WTC11 (cell line): ENCODE measurements at regions not wholly inside any gene's neighbourhood (a gene's known extent, or its start where the extent isn't known, plus 50 kb on each side); places are given as distances from the start of the nearest gene placed in this dataset.

ENCODE experiments used
- AFF4 ChIP-seq: sonication (generic); formaldehyde crosslinking; IDR thresholded peaks from 2 replicates; pipeline ENCODE4 v1.8.1; 2023; ENCODE audit warnings: mild to moderate bottlenecking, missing genetic modification reagents, borderline replicate concordance
- ARID4B ChIP-seq: sonication (generic); formaldehyde crosslinking; IDR thresholded peaks from 2 replicates; pipeline ENCODE4 v1.8.0; 2023; ENCODE audit warnings: missing genetic modification reagents, mild to moderate bottlenecking, borderline replicate concordance
- ATF3 ChIP-seq: sonication (generic); formaldehyde crosslinking; conservative IDR thresholded peaks from 2 replicates; pipeline ENCODE4 v1.8.1; 2022; ENCODE audit warnings: mild to moderate bottlenecking, missing genetic modification reagents
- CTCF ChIP-seq: fragments of 200-600 bp; IDR thresholded peaks from 2 replicates; pipeline ENCODE4 v1.8.0; 2022; ENCODE audit warnings: antibody characterized with exemption
- E2F1 ChIP-seq: sonication (generic); formaldehyde crosslinking; IDR thresholded peaks from 2 replicates; pipeline ENCODE4 v1.8.0; 2022; ENCODE audit warnings: mild to moderate bottlenecking, missing genetic modification reagents
- GTF2I ChIP-seq: fragments of 250-450 bp; sonication (Bioruptor Pico); conservative IDR thresholded peaks from 2 replicates; pipeline ENCODE4 v1.4.0; 2021; ENCODE audit warnings: mild to moderate bottlenecking
- KAT7 ChIP-seq: sonication (generic); formaldehyde crosslinking; IDR thresholded peaks from 2 replicates; pipeline ENCODE4 v1.8.1; 2023; ENCODE audit warnings: missing genetic modification reagents, mild to moderate bottlenecking, borderline replicate concordance
- RORB ChIP-seq: fragments of 250-450 bp; sonication (Bioruptor Pico); IDR thresholded peaks from 2 replicates; pipeline ENCODE4 v1.9.0; 2021; ENCODE audit warnings: mild to moderate bottlenecking
- ZNF423 ChIP-seq: fragments of 250-450 bp; sonication (Bioruptor Pico); IDR thresholded peaks from 2 replicates; pipeline ENCODE4 v2.1.2; 2022; ENCODE audit warnings: mild to moderate bottlenecking, moderate library complexity

GRCh38 chr14:41549821-41550607 is 56.7 kb upstream of the LRFN5 start:
- no peak for TF ChIP-seq CTCF
- no peak for TF ChIP-seq ZNF423 (CRISPR knock-in tag)
- no peak for TF ChIP-seq E2F1 (CRISPR knock-in tag)
- no peak for TF ChIP-seq GTF2I (CRISPR knock-in tag)
- no peak for TF ChIP-seq AFF4 (CRISPR knock-in tag)
- TF ChIP-seq KAT7 (CRISPR knock-in tag), result no peak
- TF ChIP-seq ARID4B (CRISPR knock-in tag), result no peak
- TF ChIP-seq ATF3 (CRISPR knock-in tag), result no peak
- TF ChIP-seq RORB (CRISPR knock-in tag), result no peak
